ENCODE measurements at regions not wholly inside any gene's neighbourhood (a gene's known extent, or its start where the extent isn't known, plus 50 kb on each side); places are given as distances from the start of the nearest gene placed in this dataset.

- no peaks in the 10 kb centered on the region for H3K9me3 ChIP-seq (ENCODE audit: low read depth)
- no peak overlapping the region for H3K4me3 ChIP-seq
- 86 to 87% methylated on average over 5 of the region's 5 CpGs for WGBS, 2 experiments (ENCODE audit: low coverage in 1 of 2, low lambda C conversion rate in 2 of 2, missing lambda C conversion rate in 2 of 2)
- H3K9me2 ChIP-seq (ENCODE audit: insufficient read depth): no peaks in the 10 kb centered on the region
- no peaks in the 10 kb centered on the region for H3K36me3 ChIP-seq (ENCODE audit: low read depth)
- no peaks in the 10 kb centered on the region for H3K79me2 ChIP-seq (ENCODE audit: insufficient read depth)
- H2AFZ ChIP-seq: no peak overlapping the region
- no peak for DNase-seq
- peaks cover 8% of the 10 kb centered on the region; the same call in 1 of the 2 replicates for H3F3A ChIP-seq (ENCODE audit: insufficient read depth)
- H3K27ac ChIP-seq: no peak overlapping the region
- H3K27me3 ChIP-seq (replicated peaks; ENCODE audit: insufficient read depth): no peaks in the 10 kb centered on the region
- H3K4me1 ChIP-seq (ENCODE audit: insufficient read depth): peaks cover 14% of the 10 kb centered on the region
- no peaks in the 10 kb centered on the region for H4K20me1 ChIP-seq (ENCODE audit: insufficient read depth)
- H3K4me2 ChIP-seq (ENCODE audit: unreplicated experiment): no peak overlapping the region
- in situ Hi-C loops (cut with MboI): no loop called here
- TF ChIP-seq EZH2phosphoT487 (IDR thresholded peaks at IDR 0.05; ENCODE audit: insufficient read depth, low read depth): no peak
- no peak for TF ChIP-seq EZH2 (IDR thresholded peaks at IDR 0.05; ENCODE audit: insufficient read depth, poor library complexity, severe bottlenecking)
- H3K9ac ChIP-seq: no peak overlapping the region
These were observed 341.1 kb upstream of the ZFP64 start for GRCh38 chr20:52532674-52533073.

- no peak overlapping the region for H3K27ac ChIP-seq
- WGBS, 2 experiments (ENCODE audit: low coverage in 1 of 2, low lambda C conversion rate in 2 of 2, missing lambda C conversion rate in 2 of 2): 72 to 92% methylated on average over 1 of the region's 1 CpG
These were observed 339.0 kb upstream of the ZFP64 start for GRCh38 chr20:52530571-52530970.

DNA sequence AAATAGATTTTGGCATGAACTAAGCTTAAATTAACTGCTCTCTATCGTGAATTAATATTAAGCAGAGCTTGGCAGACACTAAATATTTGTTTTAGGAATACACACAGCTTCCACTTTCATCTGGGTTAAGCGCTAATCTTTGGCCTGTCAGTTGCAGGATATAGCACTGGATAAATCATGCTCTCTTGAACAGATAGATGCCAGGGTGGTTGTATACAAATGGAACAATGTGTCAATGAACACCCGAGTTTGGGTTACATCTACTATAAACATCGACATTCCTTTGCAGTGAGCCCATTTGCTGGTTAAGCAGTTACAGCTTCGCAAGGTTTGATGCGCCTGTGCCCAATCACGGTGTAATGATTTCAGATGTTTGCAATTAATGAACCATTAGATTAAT is 338.2 kb upstream of the ZFP64 start:
- Histone ChIP-seq H3K9me2 (ENCODE audit: insufficient read depth) (no peaks in the 10 kb centered on the region), H3K27ac (no peak overlapping the region), H3K4me1 (ENCODE audit: insufficient read depth) (peaks cover 18% of the 10 kb centered on the region), H2AFZ (peak overlapping the region; percentile 22; the same call in 1 of the 2 replicates), H4K20me1 (ENCODE audit: insufficient read depth) (no peaks in the 10 kb centered on the region), H3K9ac (no peak overlapping the region), H3K9me3 (ENCODE audit: low read depth) (no peaks in the 10 kb centered on the region), H3K79me2 (ENCODE audit: insufficient read depth) (no peaks in the 10 kb centered on the region), H3F3A (ENCODE audit: insufficient read depth) (peaks cover 12% of the 10 kb centered on the region; the same call in 1 of the 2 replicates), H3K27me3 (replicated peaks; ENCODE audit: insufficient read depth) (no peaks in the 10 kb centered on the region), H3K4me3 (peak overlapping the region; percentile 43), H3K36me3 (ENCODE audit: low read depth) (no peaks in the 10 kb centered on the region), H3K4me2 (ENCODE audit: unreplicated experiment) (peak overlapping the region; percentile 84)
- WGBS, 2 experiments (ENCODE audit: low coverage in 1 of 2, low lambda C conversion rate in 2 of 2, missing lambda C conversion rate in 2 of 2): 4 to 5% methylated on average over 7 of the region's 7 CpGs
- in situ Hi-C loops (cut with MboI): no loop called here
- DNase-seq: peak; percentile 73
- TF ChIP-seq EZH2 (IDR thresholded peaks at IDR 0.05; ENCODE audit: insufficient read depth, poor library complexity, severe bottlenecking): no peak
- TF ChIP-seq EZH2phosphoT487 (IDR thresholded peaks at IDR 0.05; ENCODE audit: insufficient read depth, low read depth): no peak

More at GRCh38 chr20:52530571-52530970, 339.0 kb upstream of the ZFP64 start:
- H3K4me3 ChIP-seq: no peak overlapping the region
- H3K36me3 ChIP-seq (ENCODE audit: low read depth): no peaks in the 10 kb centered on the region
- H4K20me1 ChIP-seq (ENCODE audit: insufficient read depth): no peaks in the 10 kb centered on the region
- in situ Hi-C loops (cut with MboI): no loop called here
- peaks cover 14% of the 10 kb centered on the region for H3K4me1 ChIP-seq (ENCODE audit: insufficient read depth)
- TF ChIP-seq EZH2phosphoT487 (IDR thresholded peaks at IDR 0.05; ENCODE audit: insufficient read depth, low read depth): no peak
- no peak for TF ChIP-seq EZH2 (IDR thresholded peaks at IDR 0.05; ENCODE audit: insufficient read depth, poor library complexity, severe bottlenecking)
- H3K4me2 ChIP-seq (ENCODE audit: unreplicated experiment): peak overlapping the region; percentile 84
- no peak overlapping the region for H2AFZ ChIP-seq
- H3K79me2 ChIP-seq (ENCODE audit: insufficient read depth): no peaks in the 10 kb centered on the region
- H3F3A ChIP-seq (ENCODE audit: insufficient read depth): peaks cover 8% of the 10 kb centered on the region; the same call in 1 of the 2 replicates
- H3K9ac ChIP-seq: no peak overlapping the region
- no peak for DNase-seq
- no peaks in the 10 kb centered on the region for H3K27me3 ChIP-seq (replicated peaks; ENCODE audit: insufficient read depth)
- no peaks in the 10 kb centered on the region for H3K9me3 ChIP-seq (ENCODE audit: low read depth)
- H3K9me2 ChIP-seq (ENCODE audit: insufficient read depth): no peaks in the 10 kb centered on the region

DNA sequence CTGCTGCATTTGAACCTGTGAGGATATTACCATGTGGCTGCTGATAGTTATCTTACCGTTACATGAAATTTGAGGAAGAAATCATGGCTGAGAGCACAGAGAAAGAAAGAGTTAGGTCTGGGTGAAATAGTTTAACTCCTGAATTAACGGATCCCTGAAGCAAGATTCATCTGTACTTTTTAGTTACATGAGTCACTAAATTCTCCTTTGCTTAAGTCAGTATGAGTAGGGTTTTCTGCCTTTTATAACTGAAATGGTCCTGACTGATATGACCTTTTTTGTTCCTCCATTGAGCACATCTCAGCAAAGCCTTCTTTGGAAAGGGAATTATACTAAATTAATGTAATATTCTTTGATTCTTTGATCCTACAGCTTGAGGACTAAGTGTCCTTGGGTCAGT is 333.3 kb upstream of the ZFP64 start:
- TF ChIP-seq EZH2phosphoT487 (IDR thresholded peaks at IDR 0.05; ENCODE audit: insufficient read depth, low read depth) (no peak), EZH2 (IDR thresholded peaks at IDR 0.05; ENCODE audit: insufficient read depth, poor library complexity, severe bottlenecking) (no peak)
- Histone ChIP-seq H4K20me1 (ENCODE audit: insufficient read depth) (no peaks in the 10 kb centered on the region), H2AFZ (no peak overlapping the region), H3K4me3 (no peak overlapping the region), H3K79me2 (ENCODE audit: insufficient read depth) (no peaks in the 10 kb centered on the region), H3K9ac (no peak overlapping the region), H3K4me1 (ENCODE audit: insufficient read depth) (peaks cover 16% of the 10 kb centered on the region), H3K9me2 (ENCODE audit: insufficient read depth) (no peaks in the 10 kb centered on the region), H3K27ac (no peak overlapping the region), H3F3A (ENCODE audit: insufficient read depth) (peaks cover 9% of the 10 kb centered on the region; the same call in 1 of the 2 replicates), H3K27me3 (replicated peaks; ENCODE audit: insufficient read depth) (no peaks in the 10 kb centered on the region), H3K4me2 (ENCODE audit: unreplicated experiment) (no peak overlapping the region), H3K9me3 (ENCODE audit: low read depth) (peaks cover 3% of the 10 kb centered on the region), H3K36me3 (ENCODE audit: low read depth) (no peaks in the 10 kb centered on the region)
- in situ Hi-C loops (cut with MboI): no loop called here
- DNase-seq: peak; percentile 59
- WGBS, 2 experiments (ENCODE audit: low coverage in 1 of 2, low lambda C conversion rate in 2 of 2, missing lambda C conversion rate in 2 of 2): 22 to 31% methylated on average over 2 of the region's 2 CpGs

- no peaks in the 10 kb centered on the region; the same call in 1 of the 2 replicates for H3K27me3 ChIP-seq (replicated peaks; ENCODE audit: insufficient read depth)
- H3K79me2 ChIP-seq (ENCODE audit: insufficient read depth): no peaks in the 10 kb centered on the region
- no peaks in the 10 kb centered on the region for H3K4me1 ChIP-seq (ENCODE audit: insufficient read depth)
- H3K9me3 ChIP-seq (ENCODE audit: low read depth): peaks cover 3% of the 10 kb centered on the region
- in situ Hi-C loops (cut with MboI): no loop called here
- DNase-seq: no peak
- no peak overlapping the region for H3K27ac ChIP-seq
- 39% methylated on average over 3 of the region's 3 CpGs for WGBS, 2 experiments (ENCODE audit: low coverage in 1 of 2, low lambda C conversion rate in 2 of 2, missing lambda C conversion rate in 2 of 2)
- no peaks in the 10 kb centered on the region for H4K20me1 ChIP-seq (ENCODE audit: insufficient read depth)
- H3K36me3 ChIP-seq (ENCODE audit: low read depth): no peaks in the 10 kb centered on the region
- H3K4me3 ChIP-seq: no peak overlapping the region
- no peak for TF ChIP-seq EZH2 (IDR thresholded peaks at IDR 0.05; ENCODE audit: insufficient read depth, poor library complexity, severe bottlenecking)
- TF ChIP-seq EZH2phosphoT487 (IDR thresholded peaks at IDR 0.05; ENCODE audit: insufficient read depth, low read depth): no peak
- H3K9ac ChIP-seq: no peak overlapping the region
- no peaks in the 10 kb centered on the region for H3F3A ChIP-seq (ENCODE audit: insufficient read depth)
- no peak overlapping the region for H2AFZ ChIP-seq
- H3K9me2 ChIP-seq (ENCODE audit: insufficient read depth): no peaks in the 10 kb centered on the region
- no peak overlapping the region for H3K4me2 ChIP-seq (ENCODE audit: unreplicated experiment)
These were observed 327.2 kb upstream of the ZFP64 start for GRCh38 chr20:52518735-52519134.
